ENCODE measurements at regions not wholly inside any gene's neighbourhood (a gene's known extent, or its start where the extent isn't known, plus 50 kb on each side); places are given as distances from the start of the nearest gene placed in this dataset.

- no peak for FAIRE-seq
- no peak for TF ChIP-seq CTCF (IDR thresholded peaks at IDR 0.05)
Observed at GRCh38 chr21:31394309-31394708, 50.2 kb upstream of the TIAM1 start.

More at GRCh38 chr21:31394309-31394708, 50.2 kb upstream of the TIAM1 start:
- no peaks in the 10 kb centered on the region for H3K9me3 ChIP-seq
- H3K27me3 ChIP-seq = peaks cover 0 to 3% (median 0%) of the 10 kb centered on the region in 4 donors
- 74 to 78% methylated on average over 4 to 5 of the region's 5 CpGs for WGBS, 2 donors
- intact Hi-C loops (cut with DNase I) = no loop called here
- no peak overlapping the region for H3K27ac ChIP-seq
- no peak for ATAC-seq
- no peaks in the 10 kb centered on the region for H3K4me1 ChIP-seq
- no peak for DNase-seq
- H3K4me3 ChIP-seq = no peak overlapping the region
- H3K36me3 ChIP-seq = no peaks in the 10 kb centered on the region
